ENCODE measurements at regions not wholly inside any gene's neighbourhood (a gene's known extent, or its start where the extent isn't known, plus 50 kb on each side); places are given as distances from the start of the nearest gene placed in this dataset.
A peak's percentile ranks its signal among the peaks of the same experiment; 100 is the strongest.

DNA sequence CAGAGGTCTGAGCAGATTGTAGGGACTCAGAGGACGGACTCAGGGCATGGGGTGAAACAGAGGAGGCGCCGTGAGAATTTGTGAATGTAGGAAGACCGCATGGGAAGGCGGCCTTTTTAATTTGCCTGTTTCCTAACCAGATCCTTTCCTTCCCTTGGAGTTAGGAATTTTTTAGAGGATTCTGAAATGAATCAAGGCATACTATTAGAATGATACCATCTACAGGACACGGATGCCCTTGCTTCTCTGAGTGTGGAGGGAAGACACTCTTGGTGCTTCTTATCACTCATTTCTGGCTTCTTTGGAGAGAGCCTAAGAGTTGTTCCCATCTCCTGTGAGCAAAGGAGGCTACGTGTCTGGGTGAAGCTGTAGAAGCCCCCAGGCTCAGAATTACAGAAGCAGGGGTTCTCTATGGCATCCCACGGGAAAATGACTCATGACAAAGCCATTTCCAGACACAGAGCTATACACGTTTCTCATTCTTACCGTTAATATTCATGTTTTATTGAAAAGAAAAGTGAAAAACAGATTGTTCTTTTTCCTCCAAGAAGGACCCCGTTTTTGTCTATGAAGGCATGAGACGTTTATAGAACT is 148.5 kb downstream of the EDN3 start:
- TF ChIP-seq, protein P1, sequence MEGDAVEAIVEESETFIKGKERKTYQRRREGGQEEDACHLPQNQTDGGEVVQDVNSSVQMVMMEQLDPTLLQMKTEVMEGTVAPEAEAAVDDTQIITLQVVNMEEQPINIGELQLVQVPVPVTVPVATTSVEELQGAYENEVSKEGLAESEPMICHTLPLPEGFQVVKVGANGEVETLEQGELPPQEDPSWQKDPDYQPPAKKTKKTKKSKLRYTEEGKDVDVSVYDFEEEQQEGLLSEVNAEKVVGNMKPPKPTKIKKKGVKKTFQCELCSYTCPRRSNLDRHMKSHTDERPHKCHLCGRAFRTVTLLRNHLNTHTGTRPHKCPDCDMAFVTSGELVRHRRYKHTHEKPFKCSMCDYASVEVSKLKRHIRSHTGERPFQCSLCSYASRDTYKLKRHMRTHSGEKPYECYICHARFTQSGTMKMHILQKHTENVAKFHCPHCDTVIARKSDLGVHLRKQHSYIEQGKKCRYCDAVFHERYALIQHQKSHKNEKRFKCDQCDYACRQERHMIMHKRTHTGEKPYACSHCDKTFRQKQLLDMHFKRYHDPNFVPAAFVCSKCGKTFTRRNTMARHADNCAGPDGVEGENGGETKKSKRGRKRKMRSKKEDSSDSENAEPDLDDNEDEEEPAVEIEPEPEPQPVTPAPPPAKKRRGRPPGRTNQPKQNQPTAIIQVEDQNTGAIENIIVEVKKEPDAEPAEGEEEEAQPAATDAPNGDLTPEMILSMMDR (IDR thresholded peaks at IDR 0.05 in 8 of 11, conservative IDR thresholded peaks at IDR 0.05 in 3 of 11) = no peak
- TF ChIP-seq POLR2AphosphoS5 (IDR thresholded peaks at IDR 0.05) (no peak), POLR2A (IDR thresholded peaks at IDR 0.05) (no peak)
- no peak for DNase-seq
- Histone ChIP-seq H3K27me3 (replicated peaks in 1 of 7) (peaks cover 0 to 71% (median 22%) of the 10 kb centered on the region in 7 donors), H3K4me1 (no peaks in the 10 kb centered on the region), H3K9me3 (no peaks in the 10 kb centered on the region), H3K4me3 (no peak overlapping the region), H3K27ac (no peak overlapping the region), H3K36me3 (no peaks in the 10 kb centered on the region)
- 66 to 79% (median 70%) methylated on average over 12 of the region's 12 CpGs for WGBS, 5 donors
- intact Hi-C loops (cut with DNase I; ENCODE audit: low total_unique reads) = no loop called here

DNA sequence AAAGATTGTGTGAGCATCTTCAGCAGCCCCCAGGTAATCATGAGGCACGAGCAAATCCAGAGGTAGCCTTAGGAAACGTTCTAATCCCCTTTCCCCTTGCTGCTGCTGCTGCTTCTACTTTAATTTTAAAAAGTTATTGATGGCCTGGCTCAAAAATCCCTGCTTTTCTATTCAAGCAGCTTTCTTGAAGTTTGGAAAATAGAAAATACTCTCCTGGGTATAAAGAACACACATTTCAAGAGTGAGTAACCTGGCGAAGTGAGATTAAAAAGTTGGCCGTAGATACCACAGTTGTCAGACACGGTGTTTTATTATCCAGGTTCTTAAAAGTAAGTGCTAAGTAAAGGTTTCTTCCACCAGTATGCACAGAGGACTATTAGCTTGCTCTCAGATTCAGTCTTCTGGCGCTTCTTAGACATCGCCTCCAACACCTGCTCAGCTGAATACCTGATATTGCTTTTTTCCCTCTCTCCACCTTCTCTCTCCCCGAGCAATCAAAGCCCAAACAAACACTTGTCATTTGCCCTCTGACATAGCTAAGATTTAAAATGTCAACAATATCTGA is 150.7 kb downstream of the EDN3 start:
- 76 to 85% (median 78%) methylated on average over 8 of the region's 8 CpGs for WGBS, 5 donors

DNA sequence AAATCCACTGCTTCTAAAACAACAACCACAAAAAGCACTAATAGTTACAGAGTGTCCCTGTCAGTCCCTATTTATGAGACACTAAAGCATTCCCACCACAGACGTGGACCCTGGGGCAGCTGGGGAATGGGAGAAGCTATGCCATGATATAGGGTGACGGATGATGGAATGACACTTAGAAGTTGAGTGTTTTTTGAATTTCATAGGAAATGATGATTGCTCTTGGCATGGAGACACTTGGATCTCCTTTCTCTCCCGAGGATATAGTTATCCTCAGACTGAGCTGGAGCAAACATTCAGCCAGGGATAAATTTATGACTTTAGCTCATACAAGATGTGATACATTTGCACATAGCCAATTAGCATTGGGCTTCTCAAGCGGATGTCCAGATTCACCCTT is 151.2 kb downstream of the EDN3 start:
- H3K4me3 ChIP-seq = no peak overlapping the region
- intact Hi-C loops (cut with DNase I; ENCODE audit: low total_unique reads) = no loop called here
- 71 to 83% (median 78%) methylated on average over 4 of the region's 4 CpGs for WGBS, 5 donors
- H3K27me3 ChIP-seq (replicated peaks in 1 of 7) = peaks cover 0 to 55% (median 16%) of the 10 kb centered on the region in 7 donors
- DNase-seq = no peak
- H3K9me3 ChIP-seq = no peaks in the 10 kb centered on the region
- no peaks in the 10 kb centered on the region for H3K36me3 ChIP-seq
- TF ChIP-seq POLR2AphosphoS5 (IDR thresholded peaks at IDR 0.05) = no peak
- TF ChIP-seq POLR2A (IDR thresholded peaks at IDR 0.05) = no peak
- TF ChIP-seq, protein P1 (IDR thresholded peaks at IDR 0.05 in 8 of 11, conservative IDR thresholded peaks at IDR 0.05 in 3 of 11) = no peak
- H3K4me1 ChIP-seq = no peaks in the 10 kb centered on the region
- no peak overlapping the region for H3K27ac ChIP-seq

More for the DNA sequence above, 150.7 kb downstream of the EDN3 start:
- Histone ChIP-seq H3K27ac (no peak overlapping the region), H3K9me3 (no peaks in the 10 kb centered on the region), H3K4me1 (no peaks in the 10 kb centered on the region), H3K4me3 (no peak overlapping the region), H3K36me3 (no peaks in the 10 kb centered on the region), H3K27me3 (replicated peaks in 1 of 7) (peaks cover 0 to 52% (median 16%) of the 10 kb centered on the region in 7 donors)
- no peak for DNase-seq
- TF ChIP-seq POLR2A (IDR thresholded peaks at IDR 0.05) = no peak
- TF ChIP-seq, protein P1 (IDR thresholded peaks at IDR 0.05 in 8 of 11, conservative IDR thresholded peaks at IDR 0.05 in 3 of 11) = no peak
- TF ChIP-seq POLR2AphosphoS5 (IDR thresholded peaks at IDR 0.05) = no peak
- intact Hi-C loops (cut with DNase I; ENCODE audit: low total_unique reads) = no loop called here

DNA sequence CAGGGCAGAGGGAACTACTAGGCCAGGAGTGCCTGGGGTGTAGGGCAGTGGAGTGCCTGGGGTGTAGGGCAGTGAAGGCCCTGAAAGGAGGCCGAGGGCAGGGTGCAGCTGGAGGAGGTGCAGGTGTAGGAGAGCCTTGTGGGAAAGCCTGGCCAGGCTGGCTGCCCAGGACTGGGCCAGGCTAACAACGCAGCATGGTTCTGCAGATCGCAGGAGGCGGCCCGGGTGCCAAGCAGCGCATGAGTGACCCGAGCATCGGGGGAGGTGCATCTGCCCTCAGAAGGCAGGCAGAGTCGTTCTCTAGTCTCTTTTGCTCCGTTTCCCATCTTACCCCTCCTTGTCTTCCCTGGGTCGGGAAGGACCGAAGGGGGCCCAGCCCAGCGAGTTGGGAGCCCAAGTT is 151.5 kb upstream of the PHACTR3 start:
- H3K4me1 ChIP-seq = no peaks in the 10 kb centered on the region
- TF ChIP-seq POLR2AphosphoS5 (IDR thresholded peaks at IDR 0.05) = no peak
- intact Hi-C loops (cut with DNase I; ENCODE audit: low total_unique reads) = no loop called here
- H3K9me3 ChIP-seq = no peaks in the 10 kb centered on the region
- no peak overlapping the region for H3K4me3 ChIP-seq
- peak; percentile 62 for DNase-seq
- H3K27ac ChIP-seq = no peak overlapping the region
- WGBS, 5 donors = 78 to 92% (median 84%) methylated on average over 13 of the region's 13 CpGs
- H3K27me3 ChIP-seq (replicated peaks in 1 of 7) = peaks cover 0 to 54% (median 9%) of the 10 kb centered on the region in 7 donors
- no peaks in the 10 kb centered on the region for H3K36me3 ChIP-seq
